ENCODE measurements at regions not wholly inside any gene's neighbourhood (a gene's known extent, or its start where the extent isn't known, plus 50 kb on each side); places are given as distances from the start of the nearest gene placed in this dataset.

DNA sequence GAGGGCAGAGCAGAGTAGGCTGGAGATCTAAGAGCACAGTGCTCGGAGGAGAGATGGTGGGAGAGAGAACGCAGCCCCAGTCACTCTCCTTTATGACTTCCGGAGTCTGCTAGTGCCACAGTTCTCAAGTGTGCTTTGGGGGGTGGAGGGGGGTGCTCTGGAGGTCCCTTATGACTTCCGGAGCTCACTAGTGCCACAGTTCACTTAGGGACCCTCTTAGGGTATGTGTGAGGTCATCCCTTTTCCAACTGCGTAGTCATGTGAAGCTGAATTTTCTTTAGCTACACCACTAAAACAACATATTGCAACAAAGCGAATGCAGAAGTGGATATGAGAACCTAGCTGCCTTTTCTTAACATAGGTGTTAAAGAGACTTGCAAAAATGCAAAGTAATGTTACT, 153.7 kb upstream of the KCTD1 start:
- DNase-seq, result no peak
- no peak for TF ChIP-seq EP300 (IDR thresholded peaks at IDR 0.05; ENCODE audit: low read depth)
- no peak for TF ChIP-seq POLR2A (IDR thresholded peaks at IDR 0.05)
- TF ChIP-seq, protein P1, sequence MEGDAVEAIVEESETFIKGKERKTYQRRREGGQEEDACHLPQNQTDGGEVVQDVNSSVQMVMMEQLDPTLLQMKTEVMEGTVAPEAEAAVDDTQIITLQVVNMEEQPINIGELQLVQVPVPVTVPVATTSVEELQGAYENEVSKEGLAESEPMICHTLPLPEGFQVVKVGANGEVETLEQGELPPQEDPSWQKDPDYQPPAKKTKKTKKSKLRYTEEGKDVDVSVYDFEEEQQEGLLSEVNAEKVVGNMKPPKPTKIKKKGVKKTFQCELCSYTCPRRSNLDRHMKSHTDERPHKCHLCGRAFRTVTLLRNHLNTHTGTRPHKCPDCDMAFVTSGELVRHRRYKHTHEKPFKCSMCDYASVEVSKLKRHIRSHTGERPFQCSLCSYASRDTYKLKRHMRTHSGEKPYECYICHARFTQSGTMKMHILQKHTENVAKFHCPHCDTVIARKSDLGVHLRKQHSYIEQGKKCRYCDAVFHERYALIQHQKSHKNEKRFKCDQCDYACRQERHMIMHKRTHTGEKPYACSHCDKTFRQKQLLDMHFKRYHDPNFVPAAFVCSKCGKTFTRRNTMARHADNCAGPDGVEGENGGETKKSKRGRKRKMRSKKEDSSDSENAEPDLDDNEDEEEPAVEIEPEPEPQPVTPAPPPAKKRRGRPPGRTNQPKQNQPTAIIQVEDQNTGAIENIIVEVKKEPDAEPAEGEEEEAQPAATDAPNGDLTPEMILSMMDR (IDR thresholded peaks at IDR 0.05), result no peak
- no peak for TF ChIP-seq POLR2AphosphoS5 (IDR thresholded peaks at IDR 0.05)
- no peaks in the 10 kb centered on the region for H3K36me3 ChIP-seq
- H3K4me1 ChIP-seq, result peaks cover 0 to 4% (median 3%) of the 10 kb centered on the region in 4 donors
- in situ Hi-C loops (cut with MboI; ENCODE audit: low pct_ligation_motif_present in 1 of 4, low pct_unique_long_range_greater_than_20kb in 1 of 4, low sequenced_read_pairs in 3 of 4), result no loop called here
- H3K4me3 ChIP-seq, result no peak overlapping the region
- 55% methylated on average over 6 of the region's 6 CpGs; no CpG with 5 or more reads in 1 of the 2 donors for WGBS, 2 donors (ENCODE audit: low coverage in 1 of 2)
- H3K9me3 ChIP-seq, result no peaks in the 10 kb centered on the region
- no peaks in the 10 kb centered on the region for H3K27me3 ChIP-seq
- no peak overlapping the region for H3K27ac ChIP-seq
- intact Hi-C loops (cut with DNase I; ENCODE audit: low total_unique reads), result no loop called here

- peaks cover 0 to 4% (median 2%) of the 10 kb centered on the region in 4 donors for H3K4me1 ChIP-seq
- DNase-seq, result no peak
- H3K27ac ChIP-seq, result no peak overlapping the region
- WGBS, 2 donors (ENCODE audit: low coverage in 1 of 2), result 84 to 94% methylated on average over 2 of the region's 2 CpGs
- intact Hi-C loops (cut with DNase I; ENCODE audit: low total_unique reads), result no loop called here
- H3K27me3 ChIP-seq, result no peaks in the 10 kb centered on the region
- in situ Hi-C loops (cut with MboI; ENCODE audit: low pct_ligation_motif_present in 1 of 4, low pct_unique_long_range_greater_than_20kb in 1 of 4, low sequenced_read_pairs in 3 of 4), result no loop called here
- H3K9me3 ChIP-seq, result no peaks in the 10 kb centered on the region
- H3K4me3 ChIP-seq, result no peak overlapping the region
- TF ChIP-seq, protein P1 (IDR thresholded peaks at IDR 0.05), result no peak
- no peak for TF ChIP-seq POLR2A (IDR thresholded peaks at IDR 0.05)
- no peak for TF ChIP-seq POLR2AphosphoS5 (IDR thresholded peaks at IDR 0.05)
- no peak for TF ChIP-seq EP300 (IDR thresholded peaks at IDR 0.05; ENCODE audit: low read depth)
- H3K36me3 ChIP-seq, result no peaks in the 10 kb centered on the region
Observed at GRCh38 chr18:26700728-26701127, 152.4 kb upstream of the KCTD1 start.

GRCh38 chr18:26700201-26700600, 151.8 kb upstream of the KCTD1 start:
- Histone ChIP-seq H3K27me3 (no peaks in the 10 kb centered on the region), H3K4me1 (peaks cover 0 to 4% (median 2%) of the 10 kb centered on the region in 4 donors), H3K36me3 (no peaks in the 10 kb centered on the region), H3K4me3 (no peak overlapping the region), H3K9me3 (no peaks in the 10 kb centered on the region), H3K27ac (no peak overlapping the region)
- TF ChIP-seq, protein P1 (IDR thresholded peaks at IDR 0.05), result no peak
- no peak for TF ChIP-seq POLR2A (IDR thresholded peaks at IDR 0.05)
- no peak for TF ChIP-seq POLR2AphosphoS5 (IDR thresholded peaks at IDR 0.05)
- TF ChIP-seq EP300 (IDR thresholded peaks at IDR 0.05; ENCODE audit: low read depth), result no peak
- intact Hi-C loops (cut with DNase I; ENCODE audit: low total_unique reads) (no loop called here), in situ Hi-C loops (cut with MboI; ENCODE audit: low pct_ligation_motif_present in 1 of 4, low pct_unique_long_range_greater_than_20kb in 1 of 4, low sequenced_read_pairs in 3 of 4) (no loop called here)
- DNase-seq, result no peak

GRCh38 chr18:26697186-26697884, 149.0 kb upstream of the KCTD1 start:
- TF ChIP-seq, protein P1 (IDR thresholded peaks at IDR 0.05), result no peak
- TF ChIP-seq EP300 (IDR thresholded peaks at IDR 0.05; ENCODE audit: low read depth) (no peak), POLR2A (IDR thresholded peaks at IDR 0.05) (no peak), POLR2AphosphoS5 (IDR thresholded peaks at IDR 0.05) (no peak)
- H3K9me3 ChIP-seq, result no peaks in the 10 kb centered on the region
- H3K4me1 ChIP-seq, result no peaks in the 10 kb centered on the region
- no peaks in the 10 kb centered on the region for H3K36me3 ChIP-seq
- no peak overlapping the region for H3K4me3 ChIP-seq
- in situ Hi-C loops (cut with MboI; ENCODE audit: low pct_ligation_motif_present in 1 of 4, low pct_unique_long_range_greater_than_20kb in 1 of 4, low sequenced_read_pairs in 3 of 4), result no loop called here
- intact Hi-C loops (cut with DNase I; ENCODE audit: low total_unique reads), result no loop called here
- DNase-seq, result no peak
- no peaks in the 10 kb centered on the region for H3K27me3 ChIP-seq
- H3K27ac ChIP-seq, result no peak overlapping the region
- WGBS, 2 donors (ENCODE audit: low coverage in 1 of 2), result 77 to 92% methylated on average over 4 to 6 of the region's 6 CpGs
